ENCODE measurements at regions not wholly inside any gene's neighbourhood (a gene's known extent, or its start where the extent isn't known, plus 50 kb on each side); places are given as distances from the start of the nearest gene placed in this dataset.

- DNase-seq (ENCODE audit: low spot score), result no peak
- peak overlapping the region in 1 of 2 donors; percentile 15 for H3K27ac ChIP-seq
- H3K4me3 ChIP-seq, result peak overlapping the region; percentile 31
- TF ChIP-seq CTCF (IDR thresholded peaks at IDR 0.05), result no peak
Observed at GRCh38 chr7:109246330-109247077, 676.8 kb downstream of the DNAJB9 start.

GRCh38 chr7:109256762-109257560, 687.3 kb downstream of the DNAJB9 start:
- no peak for TF ChIP-seq CTCF (IDR thresholded peaks at IDR 0.05)
- Histone ChIP-seq H3K27ac (no peak overlapping the region), H3K4me3 (no peak overlapping the region)
- no peak for DNase-seq (ENCODE audit: low spot score)

- TF ChIP-seq CTCF (IDR thresholded peaks at IDR 0.05), result no peak
- Histone ChIP-seq H3K4me3 (no peak overlapping the region), H3K27ac (no peak overlapping the region)
- DNase-seq (ENCODE audit: low spot score), result no peak
Observed at GRCh38 chr7:109259151-109259550, 689.5 kb downstream of the DNAJB9 start.

- Histone ChIP-seq H3K4me3 (no peak overlapping the region), H3K27ac (no peak overlapping the region)
- TF ChIP-seq CTCF (IDR thresholded peaks at IDR 0.05), result no peak
- DNase-seq (ENCODE audit: low spot score), result no peak
Observed at GRCh38 chr7:109261781-109262180, 692.1 kb downstream of the DNAJB9 start.

- Histone ChIP-seq H3K27ac (no peak overlapping the region), H3K4me3 (no peak overlapping the region)
- no peak for DNase-seq (ENCODE audit: low spot score)
- no peak for TF ChIP-seq CTCF (IDR thresholded peaks at IDR 0.05)
Observed at GRCh38 chr7:109266610-109267009, 696.9 kb downstream of the DNAJB9 start.

GRCh38 chr7:109276348-109276747, 706.7 kb downstream of the DNAJB9 start:
- Histone ChIP-seq H3K4me3 (no peak overlapping the region), H3K27ac (no peak overlapping the region)
- no peak for DNase-seq (ENCODE audit: low spot score)
- no peak for TF ChIP-seq CTCF (IDR thresholded peaks at IDR 0.05)
